Cerebellar nuclear complex (tissue), 1 donor: ENCODE measurements at regions not wholly inside any gene's neighbourhood (a gene's known extent, or its start where the extent isn't known, plus 50 kb on each side); places are given as distances from the start of the nearest gene placed in this dataset.

ENCODE experiments used
- DNase-seq, 2 experiments: peaks; one replicate each; lab custom pipeline; 2025; lab: John Stamatoyannopoulos, UW

DNA sequence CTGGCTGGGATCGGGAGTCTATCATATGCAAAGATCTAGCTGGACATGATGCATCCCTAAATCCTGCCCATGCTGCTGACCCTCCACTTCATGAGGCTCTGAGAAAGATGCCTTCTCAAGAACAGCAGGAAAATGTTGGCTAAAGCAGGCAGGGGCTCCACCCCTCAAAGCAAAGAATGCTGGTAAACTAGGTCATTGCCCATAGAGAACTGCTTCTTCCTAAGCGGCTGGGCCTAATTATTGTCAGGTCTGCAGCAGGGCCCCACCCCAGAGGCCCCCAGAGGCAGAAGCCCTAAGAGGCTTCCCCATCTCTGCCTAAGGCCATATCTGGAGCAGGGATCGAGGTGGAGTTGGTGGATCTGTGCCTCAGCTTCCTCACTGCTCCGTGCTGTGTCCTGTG lies 447.4 kb upstream of the PROK2 start:
- DNase-seq, result no peak

DNA sequence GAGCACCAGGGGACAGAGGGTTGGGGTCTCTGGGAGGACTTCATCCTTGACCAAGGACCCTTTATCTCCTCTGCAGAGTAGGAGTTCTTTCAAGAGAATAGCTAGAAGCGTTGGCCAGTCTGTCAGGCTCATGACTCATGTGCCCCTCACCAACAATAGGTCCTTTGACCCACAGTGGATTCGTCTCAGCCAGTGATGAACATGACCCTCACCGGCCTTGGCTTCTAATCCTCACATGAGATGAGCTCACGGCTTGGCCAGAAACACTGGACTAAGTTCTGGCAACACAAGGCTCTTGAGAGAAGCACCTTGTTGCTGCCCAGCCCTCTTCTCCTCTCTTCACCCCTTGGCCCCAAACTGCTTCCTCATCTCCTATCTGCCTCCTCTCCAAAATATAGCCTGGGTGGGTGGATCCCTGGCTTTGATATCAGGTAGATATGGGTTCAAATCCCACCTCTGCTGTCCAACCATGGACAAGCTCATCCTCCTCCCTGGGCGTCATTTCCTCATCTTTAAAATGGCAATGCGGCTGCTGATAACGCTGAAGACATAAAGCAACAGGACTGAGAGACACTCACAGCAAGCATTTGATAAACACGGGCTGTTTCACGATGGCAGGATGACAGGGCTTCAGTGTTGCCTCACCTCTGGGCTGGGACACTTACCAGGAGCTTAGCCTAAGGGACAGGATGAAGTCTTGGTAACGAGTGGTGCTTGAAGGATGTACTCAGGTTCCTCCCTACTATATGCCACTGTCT lies 446.7 kb upstream of the PROK2 start:
- no peak for DNase-seq

DNA sequence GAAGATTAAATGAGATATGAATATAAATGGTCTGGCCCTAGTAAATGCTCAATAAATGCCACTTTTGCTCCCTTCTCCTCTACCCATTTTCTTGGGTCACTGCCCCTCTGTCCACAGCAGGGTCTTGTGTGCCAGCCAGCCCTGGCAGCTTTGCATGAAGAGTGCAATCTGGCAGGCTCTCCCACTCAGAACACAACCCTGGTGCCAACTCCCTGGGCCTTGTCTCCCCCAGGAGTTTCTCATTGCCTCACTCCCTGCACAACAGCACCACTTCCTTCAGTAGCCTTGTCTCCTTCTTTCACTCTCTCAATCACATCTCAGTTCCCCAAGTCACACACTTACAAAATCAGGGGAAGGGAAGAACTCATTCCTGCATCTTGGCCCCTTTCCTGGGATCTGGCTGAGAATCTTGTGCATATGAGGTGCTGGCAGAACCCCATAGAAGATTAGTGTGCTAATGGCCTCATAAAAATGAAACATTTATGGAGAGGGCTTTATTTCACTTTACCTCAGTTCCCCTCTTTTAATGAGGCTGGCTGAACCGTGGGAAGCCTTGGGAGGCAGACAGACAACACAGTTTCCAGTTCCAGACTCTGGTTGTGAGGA lies 445.9 kb upstream of the PROK2 start:
- no peak for DNase-seq

DNA sequence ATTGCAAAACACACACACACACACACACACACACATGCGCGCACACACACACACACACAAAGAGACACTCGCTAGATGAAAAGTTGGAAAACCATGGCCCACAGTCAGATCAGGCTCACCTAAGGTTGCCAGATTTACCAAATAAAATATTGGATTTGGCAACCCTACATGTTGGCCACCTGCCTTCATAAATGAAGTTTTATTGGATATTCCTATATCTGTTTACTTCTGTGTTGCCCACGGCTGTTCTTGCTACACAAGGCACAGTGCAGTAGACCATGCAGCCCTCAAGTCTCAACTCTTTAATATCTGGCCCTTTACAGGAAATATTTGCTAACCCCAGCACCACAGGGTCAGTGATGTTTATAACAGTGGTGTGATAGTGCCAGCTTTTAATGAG lies 445.0 kb upstream of the PROK2 start:
- no peak for DNase-seq

DNA sequence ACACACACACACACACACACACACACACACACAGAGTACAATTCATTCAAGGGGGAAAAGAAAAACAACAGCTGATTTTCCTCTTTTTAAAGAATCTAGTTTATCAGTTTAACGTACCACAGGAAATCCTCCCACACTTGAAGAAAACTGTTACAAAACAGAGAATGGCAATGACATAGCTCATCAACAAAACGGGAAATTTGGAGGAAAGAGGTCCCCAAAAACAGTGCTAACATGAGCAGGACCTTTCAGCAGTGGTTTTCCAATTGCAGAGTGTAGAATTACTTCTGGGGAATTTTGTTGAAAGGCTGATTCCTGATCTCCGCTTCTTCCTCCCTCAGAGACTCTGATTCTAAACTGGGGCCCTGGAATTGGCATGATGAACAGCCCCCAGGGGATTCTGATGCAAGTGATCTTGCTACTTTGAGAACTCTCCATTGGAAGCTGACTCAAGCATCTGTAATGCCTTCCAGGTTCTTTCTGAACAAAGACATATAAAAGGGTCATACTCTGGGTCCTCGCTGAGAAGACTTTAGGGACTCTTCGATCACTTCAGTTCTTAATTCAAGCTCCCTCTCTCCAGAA lies 442.6 kb upstream of the PROK2 start:
- DNase-seq, result no peak

DNA sequence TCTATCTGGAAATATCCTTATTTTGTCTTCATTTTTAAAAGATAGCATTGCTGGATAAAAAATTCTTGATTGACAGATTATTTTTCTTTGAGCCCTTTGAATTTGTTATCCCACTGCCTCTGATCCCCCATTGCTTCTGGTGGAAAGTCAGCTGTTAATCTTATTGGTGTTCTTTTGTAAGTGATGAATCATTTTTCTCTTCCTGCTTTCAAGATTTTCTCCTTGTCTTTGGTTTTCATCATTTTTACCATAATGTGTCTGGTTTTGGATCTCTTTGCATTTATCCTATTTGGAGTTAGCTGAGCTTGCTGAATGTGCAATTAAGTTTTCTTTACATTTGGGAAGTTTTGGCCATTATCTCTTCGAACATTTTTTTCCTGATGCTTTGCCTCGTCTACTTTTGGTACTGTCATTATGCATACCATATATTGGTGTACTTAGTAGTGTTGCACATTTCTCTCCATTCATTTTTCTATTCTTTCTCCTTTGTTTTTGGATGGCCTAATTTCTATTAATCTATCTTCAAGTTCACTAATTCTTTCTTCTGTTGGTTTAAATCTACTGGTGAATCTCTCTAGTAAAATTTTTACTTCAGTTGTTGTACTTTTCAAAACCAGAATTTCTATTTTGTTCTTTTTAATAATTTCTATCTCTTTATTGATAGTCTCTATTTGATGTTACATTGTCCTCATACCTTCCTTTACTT lies 440.0 kb upstream of the PROK2 start:
- DNase-seq, result no peak

DNA sequence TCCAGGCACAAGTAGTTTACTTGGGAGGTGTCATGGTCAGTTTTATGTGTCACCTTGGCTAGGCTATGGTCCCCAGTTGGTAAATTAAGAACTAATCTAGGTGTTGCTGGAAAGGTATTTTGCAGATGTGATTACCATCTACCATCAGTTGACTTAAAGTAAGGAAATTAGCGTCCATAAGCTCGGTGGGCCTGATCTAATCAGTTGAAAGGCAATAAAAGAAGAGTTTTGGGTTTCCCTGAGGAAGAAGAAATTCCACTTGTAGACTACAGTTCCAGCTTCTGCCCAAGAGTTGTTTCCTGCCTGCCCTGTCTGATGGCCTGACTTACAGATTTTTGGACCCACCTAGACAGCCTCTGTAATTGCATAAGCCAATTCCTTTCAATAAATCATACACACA lies 438.7 kb upstream of the PROK2 start:
- DNase-seq, result no peak

DNA sequence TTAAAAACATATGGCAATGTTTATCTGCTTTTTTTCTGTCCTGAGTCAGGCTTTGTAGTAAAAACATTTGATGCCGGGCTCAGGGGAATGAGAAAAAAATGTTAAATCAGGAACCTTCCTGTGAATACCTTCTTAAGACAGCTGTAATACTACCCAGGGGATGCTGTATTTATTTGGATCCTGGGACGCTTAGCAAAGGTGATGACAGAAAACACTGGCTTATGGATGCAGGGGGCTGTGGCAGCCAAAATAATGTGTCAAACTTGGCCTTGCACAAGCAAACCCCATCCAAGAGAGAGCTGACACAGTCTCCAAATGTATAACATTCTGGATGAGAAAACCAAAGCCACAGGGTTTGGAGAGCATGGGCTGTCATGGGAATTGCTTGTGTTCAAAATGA lies 438.2 kb upstream of the PROK2 start:
- no peak for DNase-seq

DNA sequence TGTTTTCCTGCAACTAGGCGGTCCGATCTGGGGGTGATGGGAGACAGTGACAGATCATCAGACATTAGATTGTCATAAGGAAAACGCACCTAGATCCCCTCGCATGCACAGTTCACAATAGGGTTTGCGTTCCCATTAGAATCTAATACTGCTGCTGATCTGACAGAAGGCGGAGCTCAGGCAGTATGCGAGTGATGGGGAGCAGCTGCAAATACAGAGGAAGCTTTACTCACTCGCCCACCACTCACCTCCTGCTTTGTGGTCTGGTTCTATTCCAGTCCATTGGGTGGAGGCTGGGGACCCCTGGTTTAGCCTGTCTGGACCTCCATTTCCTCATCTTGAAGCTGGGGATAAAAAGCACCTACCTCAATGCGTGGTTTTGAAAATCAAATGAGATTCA lies 437.5 kb upstream of the PROK2 start:
- DNase-seq, result no peak

DNA sequence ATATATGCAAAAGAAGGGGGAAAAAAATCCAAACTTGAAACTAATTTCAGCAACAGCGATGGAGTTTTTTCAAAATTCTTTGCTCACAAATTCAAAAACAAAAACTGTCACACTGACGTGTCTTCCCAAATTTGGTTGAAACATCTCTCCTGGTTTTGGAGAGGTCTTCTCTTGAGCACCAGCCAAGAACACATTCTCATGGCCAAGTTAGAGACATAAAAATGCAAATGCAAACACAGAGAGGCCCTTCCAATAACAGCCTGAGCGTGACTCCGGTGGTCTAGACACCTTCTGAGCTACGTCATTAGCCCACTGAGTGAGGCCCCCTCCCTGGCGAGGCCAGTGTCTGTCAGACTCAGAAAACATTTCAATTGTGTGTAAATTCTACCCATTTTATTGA lies 436.0 kb upstream of the PROK2 start:
- DNase-seq, result no peak

DNA sequence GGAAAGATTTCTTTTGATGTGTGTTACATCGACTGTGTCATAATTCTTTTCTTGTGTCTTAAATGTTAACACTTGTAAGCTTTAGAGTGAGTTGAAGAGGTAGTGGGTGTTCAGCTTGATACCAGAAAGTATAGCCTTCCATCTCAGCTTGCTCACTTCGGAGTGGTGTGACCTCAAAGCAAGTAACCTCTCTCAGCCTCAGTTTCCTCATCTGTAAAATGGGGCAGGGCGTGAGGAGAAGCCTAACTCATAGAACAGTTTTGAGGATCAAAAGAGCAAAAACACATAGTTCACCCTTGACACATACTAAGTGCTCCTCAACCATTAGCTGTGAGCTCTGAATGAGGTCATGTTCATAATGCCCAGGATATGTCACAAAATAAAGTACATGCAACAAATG lies 434.8 kb upstream of the PROK2 start:
- no peak for DNase-seq

DNA sequence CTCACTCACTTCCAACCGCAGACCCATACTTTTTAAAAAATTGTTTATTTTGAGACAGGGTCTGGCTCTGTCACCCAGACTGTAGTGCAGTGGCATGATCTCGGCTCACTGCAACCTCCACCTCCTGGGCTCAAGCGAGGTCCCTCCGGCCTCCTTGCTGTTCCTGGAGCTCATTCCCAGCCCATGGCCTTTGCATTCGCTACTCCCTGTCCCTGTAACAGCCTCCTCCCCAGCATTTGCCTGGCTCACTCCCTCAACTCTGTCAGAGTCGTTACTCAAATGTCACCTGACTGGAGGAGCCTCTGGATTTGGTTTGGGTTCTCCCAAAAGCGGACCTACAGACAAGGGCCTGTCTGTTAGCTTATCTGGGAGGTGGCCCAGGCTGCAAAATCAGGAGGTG lies 432.6 kb upstream of the PROK2 start:
- DNase-seq, result no peak

DNA sequence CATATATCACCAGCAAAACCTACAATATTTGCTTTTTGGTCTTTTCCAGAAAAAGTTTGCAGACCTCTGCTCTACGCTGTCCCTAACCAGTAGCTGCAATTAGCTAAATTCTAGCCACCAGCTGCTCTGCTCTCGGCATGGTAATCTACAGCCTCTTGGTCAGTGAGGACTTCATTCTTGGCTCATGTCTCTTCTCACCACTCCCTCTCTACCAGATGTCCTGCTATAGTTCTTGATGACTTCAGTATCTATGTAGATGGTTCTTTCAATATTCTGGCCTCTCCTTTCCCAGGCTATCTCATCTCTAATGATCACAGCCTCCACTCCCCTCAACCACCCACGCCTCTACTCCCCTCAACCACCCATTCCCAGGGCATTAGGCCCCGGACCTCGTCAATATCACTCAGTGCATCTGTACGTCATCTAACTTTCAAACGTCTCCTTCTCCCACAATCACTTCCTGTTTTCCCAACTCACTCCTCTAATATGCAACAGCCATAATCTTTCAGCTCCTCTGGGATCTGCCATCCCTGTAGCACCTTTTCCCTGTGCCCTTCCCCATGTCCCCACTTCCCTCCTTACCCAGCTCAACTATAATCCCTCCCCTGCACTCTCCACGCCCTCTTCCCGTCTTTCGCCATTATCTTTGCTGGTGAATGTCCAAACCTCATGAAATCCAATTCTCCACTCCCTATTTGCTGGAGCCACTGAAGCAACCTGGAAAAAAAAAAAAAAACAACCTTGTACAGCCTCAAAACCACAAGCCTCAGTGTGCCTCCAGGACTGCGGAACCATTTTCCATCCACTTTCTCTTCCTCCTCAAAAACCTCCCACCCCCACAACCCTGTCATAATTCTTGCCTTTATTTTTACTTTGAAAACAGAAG lies 429.4 kb upstream of the PROK2 start:
- DNase-seq, result no peak

DNA sequence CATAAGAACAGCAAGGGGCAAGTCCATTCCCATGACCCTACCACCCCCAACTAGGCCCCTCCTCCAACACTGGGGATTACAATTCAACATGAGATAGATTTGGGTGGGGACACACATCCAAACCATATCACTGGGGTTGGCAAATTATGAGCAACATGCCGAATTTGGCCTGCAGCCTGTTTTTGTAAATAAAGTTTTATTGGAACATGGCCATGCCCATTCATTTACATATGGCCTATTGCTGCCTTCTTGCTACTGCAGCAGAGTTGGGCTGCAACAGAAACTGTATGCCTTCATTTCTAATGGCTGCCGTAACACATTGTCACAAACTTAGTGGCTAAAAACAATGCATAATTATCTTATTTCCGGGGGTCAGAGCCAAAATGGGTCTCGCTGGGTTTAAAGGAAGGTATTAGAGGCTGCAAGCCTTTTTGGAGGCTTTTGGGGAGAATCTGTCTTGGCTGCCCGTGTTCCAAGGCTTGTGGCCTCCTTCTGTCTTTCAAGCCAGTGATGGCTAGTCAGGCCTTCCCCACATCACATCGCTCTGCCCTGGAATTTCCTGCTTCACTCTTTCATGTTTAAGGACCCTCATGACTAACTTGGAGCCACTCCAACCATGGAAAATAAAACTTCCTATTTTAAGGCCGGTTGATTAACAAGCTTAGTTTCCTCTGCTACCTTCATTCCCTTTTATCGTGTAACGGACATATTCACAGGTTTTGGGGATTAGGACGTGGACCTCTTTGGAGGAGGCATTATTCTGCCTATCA lies 428.5 kb upstream of the PROK2 start:
- no peak for DNase-seq

DNA sequence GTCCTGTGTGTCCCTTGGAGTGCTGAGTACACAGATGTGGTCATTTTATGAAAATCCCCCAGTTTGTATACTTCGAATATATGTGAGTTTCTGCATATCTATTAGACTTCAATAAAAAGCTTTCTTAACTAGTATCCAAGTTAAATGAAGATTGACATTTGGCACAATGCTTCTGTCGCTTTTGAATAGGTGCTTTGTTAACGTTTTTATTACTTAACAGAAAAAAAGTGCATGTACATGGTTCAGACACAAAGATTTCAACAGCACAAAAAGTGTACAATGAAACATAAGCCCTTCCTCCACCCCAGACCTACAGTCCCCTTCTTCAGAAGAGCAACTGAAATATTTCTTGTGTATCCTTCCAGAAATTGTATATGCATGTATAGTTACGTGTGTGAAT lies 427.4 kb upstream of the PROK2 start:
- DNase-seq, result no peak

DNA sequence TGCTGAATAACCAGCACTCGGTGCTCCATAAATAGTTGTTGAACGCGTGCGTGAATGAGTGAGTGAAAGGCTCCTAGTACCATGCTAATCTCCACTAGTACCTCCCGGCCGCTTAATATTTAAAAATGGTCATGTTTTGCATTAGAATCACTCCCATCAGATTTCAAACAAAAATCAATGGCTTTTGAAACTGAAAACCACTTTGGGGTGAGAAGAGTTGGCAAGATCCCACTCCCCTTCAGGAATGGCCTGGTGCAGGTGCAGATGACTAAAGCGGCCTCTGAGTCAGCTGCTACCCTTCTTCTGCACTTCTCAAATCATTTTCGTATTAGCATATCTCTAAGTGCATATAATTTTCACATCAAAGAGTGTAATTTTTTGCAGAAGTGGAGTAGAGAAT lies 425.3 kb upstream of the PROK2 start:
- no peak for DNase-seq

DNA sequence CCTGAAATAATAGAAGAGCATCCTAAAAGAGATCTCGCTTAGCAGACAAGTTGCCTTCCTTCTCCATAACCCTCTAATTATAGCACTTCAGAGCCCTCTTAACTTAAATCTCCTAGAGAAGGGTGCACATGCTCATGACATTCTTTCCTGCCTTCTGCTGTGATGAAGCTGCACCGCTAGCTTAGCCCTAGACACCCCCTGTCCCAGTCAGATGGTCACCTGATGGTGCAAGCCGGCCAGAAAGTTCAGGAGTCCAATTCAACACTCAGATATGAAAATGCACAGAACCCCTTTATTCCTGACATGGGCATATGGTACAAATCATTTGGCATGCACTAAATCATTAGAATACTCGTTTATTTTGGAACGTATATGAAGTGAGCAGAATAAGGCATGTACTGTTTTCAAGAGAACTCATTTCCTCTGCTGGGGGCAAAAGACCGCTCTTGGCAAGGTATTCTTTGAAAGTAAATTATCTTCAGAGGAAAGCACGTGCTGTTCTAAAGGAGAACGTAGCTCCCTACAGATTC lies 420.4 kb upstream of the PROK2 start:
- DNase-seq, result no peak

DNA sequence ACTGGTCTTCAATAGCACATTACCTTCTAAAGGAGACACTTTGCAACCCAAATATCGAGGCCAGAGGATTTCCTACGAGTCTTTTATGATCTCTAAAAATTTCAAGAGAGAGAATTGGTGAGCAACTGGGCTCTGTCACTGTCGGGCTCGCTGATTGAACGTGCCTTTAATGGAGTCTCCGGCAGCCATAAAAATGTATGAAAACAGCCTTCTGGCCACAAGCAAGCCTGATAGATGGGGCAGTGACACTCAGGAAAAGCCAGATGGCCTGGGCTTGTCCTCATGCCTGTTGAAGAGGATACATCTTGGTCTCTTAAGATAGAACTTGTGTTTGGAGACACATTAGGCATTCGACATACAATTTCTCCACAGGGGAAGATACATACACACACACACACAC lies 419.5 kb upstream of the PROK2 start:
- no peak for DNase-seq

DNA sequence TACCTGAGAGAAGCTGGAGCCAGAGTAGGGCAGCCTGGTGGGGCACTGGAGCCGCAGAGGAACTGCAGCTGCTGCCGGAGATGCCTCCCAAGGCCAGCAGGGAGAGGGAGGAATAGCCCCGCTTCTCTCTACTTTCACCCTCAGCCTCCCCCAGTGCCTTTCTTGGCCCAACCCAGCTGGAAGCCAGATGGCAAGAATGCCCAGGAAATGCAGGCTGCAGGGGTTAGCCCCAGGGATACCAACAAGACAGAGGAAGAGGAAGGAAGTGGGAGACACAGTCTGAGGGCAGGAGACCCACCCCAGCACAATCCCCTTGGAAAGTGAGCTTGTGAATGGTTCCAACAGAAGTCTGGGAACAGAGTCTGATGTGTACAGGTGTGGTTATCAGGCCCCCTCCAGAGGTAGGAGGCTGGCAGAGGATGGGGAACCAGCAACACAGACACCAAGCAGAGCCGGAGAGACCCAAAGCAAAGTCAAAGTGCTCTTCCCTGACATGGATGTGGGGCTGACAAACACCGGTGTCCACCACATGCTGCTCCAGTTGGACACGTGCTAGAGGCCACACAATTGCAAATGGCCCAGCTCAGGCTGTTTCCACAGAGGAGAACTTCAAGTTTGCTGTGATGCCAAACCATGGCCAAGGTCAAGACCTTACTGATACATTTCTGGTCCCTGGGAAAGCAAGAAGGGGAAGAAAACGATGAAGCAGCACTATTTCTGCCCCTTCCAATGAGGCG lies 418.8 kb upstream of the PROK2 start:
- DNase-seq, result no peak

DNA sequence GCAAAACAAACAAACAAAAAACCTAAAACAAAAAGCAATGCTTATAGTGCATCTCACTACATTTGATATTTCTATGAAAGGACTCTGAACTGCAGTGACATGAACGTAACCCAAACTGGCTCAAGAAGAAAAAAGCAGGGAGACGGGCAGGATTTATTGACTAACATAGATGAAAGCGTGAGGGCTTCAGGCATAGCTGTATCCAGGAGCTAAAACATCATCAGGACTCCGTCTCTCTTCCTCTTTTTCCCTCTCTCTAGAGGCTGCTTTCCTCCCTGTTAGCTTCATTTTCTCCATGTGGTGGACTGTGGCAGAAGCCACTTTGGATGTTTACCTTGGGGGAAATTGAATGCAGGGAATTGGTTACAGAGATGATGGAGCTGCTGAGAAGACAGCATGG lies 418.2 kb upstream of the PROK2 start:
- DNase-seq, result no peak
